NCI-H1417 treated with DMSO at 0.1 percent for 48 hours (cell line): ENCODE measurements at regions not wholly inside any gene's neighbourhood (a gene's known extent, or its start where the extent isn't known, plus 50 kb on each side); places are given as distances from the start of the nearest gene placed in this dataset.

Experiments
- DNase-seq: peaks from one replicate; lab custom pipeline; 2025; lab: John Stamatoyannopoulos, UW

- no peak for DNase-seq
These were observed 102.4 kb downstream of the EFNB2 start for GRCh38 chr13:106433066-106433465.

GRCh38 chr13:106432636-106433035 is 102.8 kb downstream of the EFNB2 start:
- no peak for DNase-seq

- DNase-seq, result no peak
These were observed 108.6 kb downstream of the EFNB2 start for GRCh38 chr13:106426909-106427308.

- no peak for DNase-seq
These were observed 109.8 kb downstream of the EFNB2 start for GRCh38 chr13:106425661-106426060.

- no peak for DNase-seq
These were observed 110.7 kb downstream of the EFNB2 start for GRCh38 chr13:106424805-106425204.

GRCh38 chr13:106423530-106423929 is 111.9 kb downstream of the EFNB2 start:
- DNase-seq, result no peak

- DNase-seq, result no peak
These were observed 116.9 kb downstream of the EFNB2 start for GRCh38 chr13:106418556-106418955.

GRCh38 chr13:106417467-106418110 is 117.9 kb downstream of the EFNB2 start:
- DNase-seq, result no peak

GRCh38 chr13:106416645-106417044 is 118.8 kb downstream of the EFNB2 start:
- no peak for DNase-seq

GRCh38 chr13:106415971-106416370 is 119.5 kb downstream of the EFNB2 start:
- no peak for DNase-seq

- DNase-seq, result no peak
These were observed 120.0 kb downstream of the EFNB2 start for GRCh38 chr13:106415442-106415841.

- no peak for DNase-seq
These were observed 128.1 kb downstream of the EFNB2 start for GRCh38 chr13:106407338-106407737.

GRCh38 chr13:106405731-106406130 is 129.7 kb downstream of the EFNB2 start:
- DNase-seq, result no peak

- DNase-seq, result no peak
These were observed 132.2 kb downstream of the EFNB2 start for GRCh38 chr13:106403280-106403679.

- no peak for DNase-seq
These were observed 132.6 kb downstream of the EFNB2 start for GRCh38 chr13:106402866-106403265.

GRCh38 chr13:106401081-106401480 is 134.4 kb downstream of the EFNB2 start:
- DNase-seq, result no peak

- no peak for DNase-seq
These were observed 135.2 kb downstream of the EFNB2 start for GRCh38 chr13:106400289-106400688.

- DNase-seq, result no peak
These were observed 137.2 kb downstream of the EFNB2 start for GRCh38 chr13:106398289-106398688.

GRCh38 chr13:106393776-106394175 is 141.7 kb downstream of the EFNB2 start:
- DNase-seq, result no peak

- no peak for DNase-seq
These were observed 143.8 kb downstream of the EFNB2 start for GRCh38 chr13:106391681-106392080.

- no peak for DNase-seq
These were observed 144.2 kb downstream of the EFNB2 start for GRCh38 chr13:106391271-106391670.

GRCh38 chr13:106390367-106390766 is 145.1 kb downstream of the EFNB2 start:
- DNase-seq, result no peak

- no peak for DNase-seq
These were observed 149.8 kb downstream of the EFNB2 start for GRCh38 chr13:106385654-106386053.

GRCh38 chr13:106384516-106384915 is 150.9 kb downstream of the EFNB2 start:
- DNase-seq, result no peak
